Psoas muscle (tissue), 7 donors: ENCODE measurements at regions not wholly inside any gene's neighbourhood (a gene's known extent, or its start where the extent isn't known, plus 50 kb on each side); places are given as distances from the start of the nearest gene placed in this dataset.
"Not testable (repeated sequence)": the region's sequence is repeated elsewhere in the genome, so short reads cannot be mapped to it uniquely, and the experiment has no call there.

ENCODE experiments used
- ATAC-seq, 4 donors: fragments of 200-7000 bp; cut with Tn5 transposase; one replicate each; pipeline ENCODE4 v1.9.1; 2020; ENCODE audit warnings: moderate library complexity in 3 of 4, mild to moderate bottlenecking in 2 of 4
- DNase-seq, 2 donors: peaks; one replicate each; pipeline ENCODE4 v3.0.0-alpha.2; 2020
- H3K27ac ChIP-seq: fragments of 200-600 bp; one replicate; pipeline ENCODE4 v1.8.0; 2022
- H3K27me3 ChIP-seq, 3 donors: fragments of 200-600 bp in 1 of 3; one replicate each; pipeline versions ENCODE4 v1.6.1 to v1.8.0; 2013 to 2022; ENCODE audit warnings: low read length in 2 of 3, mild to moderate bottlenecking in 2 of 3, moderate library complexity in 1 of 3; ENCODE audit not compliant: insufficient read depth in 3 of 3
- H3K36me3 ChIP-seq, 2 donors: fragments of 200-600 bp in 1 of 2; one replicate each; pipeline versions ENCODE4 v1.6.1 to v1.8.0; 2013 to 2022; ENCODE audit warnings: low read depth in 1 of 2, mild to moderate bottlenecking in 1 of 2, moderate library complexity in 1 of 2; ENCODE audit not compliant: insufficient read depth in 1 of 2
- H3K4me1 ChIP-seq: fragments of 200-600 bp; one replicate; pipeline ENCODE4 v1.8.0; 2022
- H3K4me3 ChIP-seq: fragments of 200-600 bp; one replicate; pipeline ENCODE4 v1.8.0; 2022; ENCODE audit warnings: mild to moderate bottlenecking
- H3K9me3 ChIP-seq: fragments of 200-600 bp; one replicate; pipeline ENCODE4 v1.8.0; 2022
- CTCF ChIP-seq: fragments of 200-600 bp; IDR thresholded peaks from one replicate; pipeline ENCODE4 v1.8.0; 2022; ENCODE audit warnings: antibody characterized with exemption
- WGBS, 3 donors: extraction: QIAGEN DNeasy Blood & Tissue Kit; methylation state at CpG; one replicate each; pipeline versions ENCODE4 v1.1.6 to v1.1.7; 2013; 5-methylcytosine and 5-hydroxymethylcytosine counted together
- intact Hi-C, 2 donors: fragments of 100-400 bp; cut with DNase I; formaldehyde crosslinking; loops; one replicate each; pipeline versions ENCODE4 v1.11.0 to v1.14.2; 2022
- donor health status: healthy with polysubstance abuse.
- donor health status: DM: no; HTN: no; CAD: no; lungs with moderate emphysema.
- donor health status: Bipolar disorder and iron deficiency.
- donor health status: healthy.
- donor health status: DM: yes; HTN: yes; CAD: no.
- donor health status: DM: no; HTN: no; CAD: no.
- donor health status: DM: yes; HTN: yes; CAD: no.

- ATAC-seq: no peak
- H3K36me3 ChIP-seq: no peaks in the 10 kb centered on the region
- H3K27me3 ChIP-seq: no peaks in the 10 kb centered on the region
- H3K4me3 ChIP-seq: no peak overlapping the region
- peaks cover 10% of the 10 kb centered on the region for H3K9me3 ChIP-seq
- TF ChIP-seq CTCF: no peak
- no peak overlapping the region for H3K27ac ChIP-seq
- 65 to 71% (median 69%) methylated on average over 1 of the region's 1 CpG for WGBS, 3 donors
- DNase-seq: no peak
- intact Hi-C loops: no loop called here
- no peaks in the 10 kb centered on the region for H3K4me1 ChIP-seq
Measured at GRCh38 chr4:85200106-85200505, 233.6 kb upstream of the WDFY3 start.

- Histone ChIP-seq H3K27ac (no peak overlapping the region), H3K4me3 (no peak overlapping the region), H3K36me3 (no peaks in the 10 kb centered on the region), H3K9me3 (peaks cover 4% of the 10 kb centered on the region), H3K4me1 (no peaks in the 10 kb centered on the region), H3K27me3 (no peaks in the 10 kb centered on the region)
- intact Hi-C loops: no loop called here
- no peak for TF ChIP-seq CTCF
- DNase-seq (no peak), ATAC-seq (no peak)
- 24 to 59% (median 31%) methylated on average over 1 of the region's 1 CpG for WGBS, 3 donors
Measured at GRCh38 chr4:85209161-85209560, 242.7 kb upstream of the WDFY3 start.

- H3K9me3 ChIP-seq: peaks cover 4% of the 10 kb centered on the region
- TF ChIP-seq CTCF: no peak
- no peaks in the 10 kb centered on the region for H3K36me3 ChIP-seq
- H3K4me3 ChIP-seq: no peak overlapping the region
- intact Hi-C loops: no loop called here
- WGBS, 3 donors: 62 to 69% (median 69%) methylated on average over 3 of the region's 3 CpGs
- H3K27ac ChIP-seq: no peak overlapping the region
- no peak for ATAC-seq
- no peaks in the 10 kb centered on the region for H3K4me1 ChIP-seq
- H3K27me3 ChIP-seq: no peaks in the 10 kb centered on the region
- no peak for DNase-seq
Measured at GRCh38 chr4:85210353-85210752, 243.9 kb upstream of the WDFY3 start.

- H3K4me1 ChIP-seq, DNase-seq, H3K27me3 ChIP-seq, H3K4me3 ChIP-seq, H3K27ac ChIP-seq, H3K9me3 ChIP-seq, intact Hi-C loops, H3K36me3 ChIP-seq, ATAC-seq: not testable (repeated sequence)
- WGBS, 3 donors: 68 to 93% (median 85%) methylated on average over 7 of the region's 7 CpGs
Measured at GRCh38 chr4:85216571-85216970, 250.1 kb upstream of the WDFY3 start.

- no peak overlapping the region for H3K27ac ChIP-seq
- ATAC-seq: no peak
- H3K27me3 ChIP-seq: no peaks in the 10 kb centered on the region
- H3K36me3 ChIP-seq: no peaks in the 10 kb centered on the region
- no peak for TF ChIP-seq CTCF
- peaks cover 6% of the 10 kb centered on the region for H3K9me3 ChIP-seq
- intact Hi-C loops: no loop called here
- H3K4me1 ChIP-seq: no peaks in the 10 kb centered on the region
- DNase-seq: no peak
- no peak overlapping the region for H3K4me3 ChIP-seq
- 71 to 80% (median 79%) methylated on average over 1 of the region's 1 CpG for WGBS, 3 donors
Measured at GRCh38 chr4:85218756-85219155, 252.3 kb upstream of the WDFY3 start.
